Stimulated activated CD8-positive, alpha-beta memory T cell treated with anti-CD3 and anti-CD28 coated beads, Interleukin-15, amount 100 ng/mL, for 24 hours (primary cell): ENCODE measurements at regions not wholly inside any gene's neighbourhood (a gene's known extent, or its start where the extent isn't known, plus 50 kb on each side); places are given as distances from the start of the nearest gene placed in this dataset.
"Not testable (repeated sequence)": the region's sequence is repeated elsewhere in the genome, so short reads cannot be mapped to it uniquely, and the experiment has no call there.

Experiments used
- DNase-seq: peaks from one replicate; pipeline ENCODE4 v3.0.0-alpha.2; 2020; ENCODE audit warnings: low read depth

- not testable (repeated sequence) for DNase-seq
Measured at GRCh38 chr2:111532682-111533556, 351.1 kb downstream of the ANAPC1 start.

GRCh38 chr2:111533557-111534247 lies 350.3 kb downstream of the ANAPC1 start:
- DNase-seq, result not testable (repeated sequence)

GRCh38 chr2:111534910-111535352 lies 349.1 kb downstream of the ANAPC1 start:
- no peak for DNase-seq

GRCh38 chr2:111535404-111535803 lies 348.6 kb downstream of the ANAPC1 start:
- no peak for DNase-seq

- no peak for DNase-seq
Measured at GRCh38 chr2:111537078-111537655, 346.8 kb downstream of the ANAPC1 start.

- not testable (repeated sequence) for DNase-seq
Measured at GRCh38 chr2:111539991-111540390, 344.0 kb downstream of the ANAPC1 start.

GRCh38 chr2:111542120-111542774 lies 341.7 kb downstream of the ANAPC1 start:
- DNase-seq, result not testable (repeated sequence)

GRCh38 chr2:111544006-111544405 lies 340.0 kb downstream of the ANAPC1 start:
- DNase-seq, result not testable (repeated sequence)

- not testable (repeated sequence) for DNase-seq
Measured at GRCh38 chr2:111545723-111546431, 338.1 kb downstream of the ANAPC1 start.

- DNase-seq, result not testable (repeated sequence)
Measured at GRCh38 chr2:111546578-111546977, 337.4 kb downstream of the ANAPC1 start.

GRCh38 chr2:111549174-111549573 lies 334.8 kb downstream of the ANAPC1 start:
- DNase-seq, result not testable (repeated sequence)

- DNase-seq, result not testable (repeated sequence)
Measured at GRCh38 chr2:111551428-111551827, 332.6 kb downstream of the ANAPC1 start.

GRCh38 chr2:111552625-111553024 lies 331.4 kb downstream of the ANAPC1 start:
- not testable (repeated sequence) for DNase-seq

GRCh38 chr2:111559301-111559700 lies 324.7 kb downstream of the ANAPC1 start:
- not testable (repeated sequence) for DNase-seq

GRCh38 chr2:111559814-111560213 lies 324.2 kb downstream of the ANAPC1 start:
- DNase-seq, result not testable (repeated sequence)

GRCh38 chr2:111566068-111566467 lies 317.9 kb downstream of the ANAPC1 start:
- not testable (repeated sequence) for DNase-seq

GRCh38 chr2:111567233-111567632 lies 316.8 kb downstream of the ANAPC1 start:
- not testable (repeated sequence) for DNase-seq

GRCh38 chr2:111569356-111570199 lies 314.4 kb downstream of the ANAPC1 start:
- not testable (repeated sequence) for DNase-seq

- DNase-seq, result not testable (repeated sequence)
Measured at GRCh38 chr2:111570300-111571114, 313.5 kb downstream of the ANAPC1 start.
